ENCODE measurements at regions not wholly inside any gene's neighbourhood (a gene's known extent, or its start where the extent isn't known, plus 50 kb on each side); places are given as distances from the start of the nearest gene placed in this dataset.

GRCh38 chrX:17960891-17961290, 99.8 kb upstream of the RAI2 start:
- 0% methylated on average over 2 of the region's 3 CpGs for WGBS (ENCODE audit: low lambda C conversion rate)
- Histone ChIP-seq H3K9me3 (ENCODE audit: low read length) (no peaks in the 10 kb centered on the region), H3K4me3 (replicated peaks in 1 of 3; ENCODE audit: insufficient read depth in 1 of 3, low read depth in 2 of 3, low read length in 3 of 3) (no peak overlapping the region), H3K4me2 (ENCODE audit: low read depth, low read length) (no peak overlapping the region), H3K79me2 (ENCODE audit: insufficient read depth, low read length) (no peaks in the 10 kb centered on the region), H3K4me1 (ENCODE audit: insufficient read depth, low read length) (no peaks in the 10 kb centered on the region), H4K20me1 (ENCODE audit: insufficient read depth, low read length) (no peaks in the 10 kb centered on the region), H3K27ac (ENCODE audit: extremely low read length, insufficient read depth, low read length) (no peak overlapping the region), H3K9ac (ENCODE audit: insufficient read depth, low read depth, low read length) (no peak overlapping the region), H3K36me3 (replicated peaks in 1 of 2; ENCODE audit: control insufficient read depth in 1 of 2, insufficient read depth in 2 of 2, low read length in 2 of 2) (no peaks in the 10 kb centered on the region), H3K27me3 (ENCODE audit: control insufficient read depth in 1 of 2, insufficient read depth in 2 of 2, low read length in 2 of 2) (no peaks in the 10 kb centered on the region), H2AFZ (ENCODE audit: low read length) (no peak overlapping the region)
- CTCF ChIA-PET (ENCODE audit: low intra/inter-chr PET ratio, low total read pairs): no interaction called here
- TF ChIP-seq ZNF652 (CRISPR knock-in tag; IDR thresholded peaks at IDR 0.05; ENCODE audit: borderline replicate concordance, low read depth) (no peak), ATRX (CRISPR knock-in tag; IDR thresholded peaks at IDR 0.05; ENCODE audit: borderline replicate concordance) (no peak), CENPT (CRISPR knock-in tag; IDR thresholded peaks at IDR 0.05; ENCODE audit: low read depth) (no peak), ZNF350 (CRISPR knock-in tag; IDR thresholded peaks at IDR 0.05; ENCODE audit: borderline replicate concordance, low read depth) (no peak), HMGXB3 (CRISPR knock-in tag; IDR thresholded peaks at IDR 0.05; ENCODE audit: borderline replicate concordance) (no peak), GFI1 (CRISPR knock-in tag; IDR thresholded peaks at IDR 0.05; ENCODE audit: borderline replicate concordance) (no peak), ZNF883 (CRISPR knock-in tag; IDR thresholded peaks at IDR 0.05; ENCODE audit: not compliant biosample characterization) (no peak), SP5 (CRISPR knock-in tag; IDR thresholded peaks at IDR 0.05; ENCODE audit: borderline replicate concordance, low read depth) (no peak), SRSF4 (IDR thresholded peaks at IDR 0.05; ENCODE audit: low read depth, low read length, poor library complexity, severe bottlenecking) (no peak), ZNF572 (CRISPR knock-in tag; IDR thresholded peaks at IDR 0.05) (no peak), E2F5 (CRISPR knock-in tag; conservative IDR thresholded peaks at IDR 0.05) (no peak), ZNF674 (CRISPR knock-in tag; IDR thresholded peaks at IDR 0.05; ENCODE audit: low read depth) (no peak), ZNF232 (CRISPR knock-in tag; IDR thresholded peaks at IDR 0.05; ENCODE audit: borderline replicate concordance) (no peak), ZNF335 (CRISPR knock-in tag; IDR thresholded peaks at IDR 0.05) (no peak), MEF2D (CRISPR knock-in tag; IDR thresholded peaks at IDR 0.05) (no peak), MED1 (CRISPR knock-in tag; IDR thresholded peaks at IDR 0.05) (no peak), ZFP90 (CRISPR knock-in tag; IDR thresholded peaks at IDR 0.05; ENCODE audit: borderline replicate concordance) (no peak), ZNF790 (CRISPR knock-in tag; IDR thresholded peaks at IDR 0.05; ENCODE audit: borderline replicate concordance) (no peak), ZNF18 (CRISPR knock-in tag; IDR thresholded peaks at IDR 0.05; ENCODE audit: insufficient replicate concordance) (no peak)
- DNase-seq (ENCODE audit: low spot score) (no peak), FAIRE-seq (no peak), ATAC-seq (no peak)
- BruUV-seq (replicated peaks): no TSS peak
- intact Hi-C loops (cut with micrococcal nuclease; ENCODE audit: unreplicated experiment): no loop called here
- POLR2A ChIA-PET: no interaction called here
- in situ Hi-C loops (cut with HindIII; ENCODE audit: extremely low pct_ligation_motif_present, low pct_unique_long_range_greater_than_20kb): no loop called here
